Activated CD4-positive, alpha-beta T cell treated with anti-CD3 and anti-CD28 coated beads, Interleukin-2, amount 50 U/mL, for 1 hour (primary cell): ENCODE measurements at regions not wholly inside any gene's neighbourhood (a gene's known extent, or its start where the extent isn't known, plus 50 kb on each side); places are given as distances from the start of the nearest gene placed in this dataset.
"Not testable (repeated sequence)": the region's sequence is repeated elsewhere in the genome, so short reads cannot be mapped to it uniquely, and the experiment has no call there.

Experiments
- DNase-seq: peaks from one replicate; pipeline ENCODE4 v3.0.0-alpha.2; 2020

DNA sequence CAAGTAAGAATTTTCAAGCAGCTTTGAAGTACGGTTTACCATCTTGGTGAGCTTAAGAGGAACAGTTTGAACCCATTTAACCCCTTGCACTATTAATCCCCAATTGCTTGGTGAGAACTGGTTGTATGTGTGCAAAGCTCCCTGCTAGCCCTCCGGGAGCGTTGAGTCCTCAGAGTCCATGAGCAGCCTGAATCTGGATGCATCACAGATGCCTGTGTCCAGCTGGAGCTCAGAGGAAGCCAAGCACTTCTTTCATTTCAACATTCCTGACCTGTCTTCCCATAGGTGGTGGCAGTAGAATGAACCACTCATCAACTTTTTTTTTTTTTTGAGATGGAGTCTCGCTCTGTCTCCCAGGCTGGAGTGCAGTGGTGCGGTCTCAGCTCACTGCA is 199.9 kb upstream of the IRF2BP2 start:
- not testable (repeated sequence) for DNase-seq

GRCh38 chr1:234808943-234809853 is 199.2 kb upstream of the IRF2BP2 start:
- not testable (repeated sequence) for DNase-seq

DNA sequence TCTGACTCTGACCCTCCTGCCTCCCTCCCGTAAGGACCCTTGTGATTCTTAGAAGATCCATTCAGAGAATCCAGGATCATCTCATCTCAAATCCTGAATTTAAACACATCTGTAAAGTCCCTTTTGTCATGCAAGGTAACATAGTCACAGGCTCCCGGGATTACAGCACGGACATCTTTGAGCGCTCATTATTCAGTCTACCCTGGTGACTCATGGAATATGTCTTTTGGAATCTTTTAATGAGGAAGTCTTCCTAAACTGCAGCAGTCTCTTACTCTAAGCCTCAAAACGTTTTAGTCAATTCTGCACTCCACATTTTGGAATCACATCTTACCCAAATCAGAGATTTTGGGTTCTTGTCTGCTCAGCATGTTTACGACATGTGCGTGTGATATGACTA is 198.5 kb upstream of the IRF2BP2 start:
- not testable (repeated sequence) for DNase-seq

- DNase-seq: not testable (repeated sequence)
Measured at GRCh38 chr1:234807705-234808104, 197.7 kb upstream of the IRF2BP2 start.

DNA sequence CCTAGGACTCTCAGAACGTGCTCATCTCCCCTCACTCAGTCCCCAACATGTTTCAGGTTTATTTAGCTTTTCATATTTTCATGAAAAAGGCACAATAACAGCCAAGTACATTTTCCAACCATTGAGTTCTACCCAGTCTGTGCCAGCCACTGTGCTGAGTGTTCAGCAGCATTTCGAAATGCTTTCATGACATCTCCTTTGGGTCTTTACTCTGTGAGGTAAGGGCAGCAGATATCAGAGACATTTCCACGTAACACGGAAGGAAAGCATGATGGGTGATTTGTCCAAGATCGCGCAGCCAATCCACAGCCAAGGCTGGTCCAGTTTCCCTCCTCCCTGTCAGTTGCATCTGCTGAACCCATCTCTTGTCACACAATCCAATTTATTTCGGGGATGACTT is 192.6 kb upstream of the IRF2BP2 start:
- not testable (repeated sequence) for DNase-seq

- DNase-seq: not testable (repeated sequence)
Measured at GRCh38 chr1:234801636-234802035, 191.7 kb upstream of the IRF2BP2 start.

GRCh38 chr1:234801147-234801546 is 191.2 kb upstream of the IRF2BP2 start:
- DNase-seq: not testable (repeated sequence)

DNA sequence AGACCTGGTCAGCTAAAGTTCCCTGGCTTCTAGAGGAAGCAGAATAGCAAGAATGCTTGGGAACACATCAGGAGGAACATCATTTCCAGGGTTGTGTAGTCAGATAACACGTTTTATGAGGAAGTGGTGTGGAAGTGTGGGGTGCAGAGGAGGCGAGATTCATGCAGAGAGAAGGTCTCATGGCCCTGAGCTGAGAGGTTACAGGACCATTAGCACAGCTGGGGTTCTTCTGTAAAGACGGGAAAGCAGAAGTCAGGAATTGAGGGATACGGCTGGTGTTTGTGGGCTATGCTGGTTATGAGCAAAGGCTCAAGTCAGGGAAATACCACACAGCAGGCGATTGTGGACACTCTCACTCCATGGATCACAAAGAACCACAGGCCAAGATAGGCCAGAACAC is 190.6 kb upstream of the IRF2BP2 start:
- DNase-seq: not testable (repeated sequence)

DNA sequence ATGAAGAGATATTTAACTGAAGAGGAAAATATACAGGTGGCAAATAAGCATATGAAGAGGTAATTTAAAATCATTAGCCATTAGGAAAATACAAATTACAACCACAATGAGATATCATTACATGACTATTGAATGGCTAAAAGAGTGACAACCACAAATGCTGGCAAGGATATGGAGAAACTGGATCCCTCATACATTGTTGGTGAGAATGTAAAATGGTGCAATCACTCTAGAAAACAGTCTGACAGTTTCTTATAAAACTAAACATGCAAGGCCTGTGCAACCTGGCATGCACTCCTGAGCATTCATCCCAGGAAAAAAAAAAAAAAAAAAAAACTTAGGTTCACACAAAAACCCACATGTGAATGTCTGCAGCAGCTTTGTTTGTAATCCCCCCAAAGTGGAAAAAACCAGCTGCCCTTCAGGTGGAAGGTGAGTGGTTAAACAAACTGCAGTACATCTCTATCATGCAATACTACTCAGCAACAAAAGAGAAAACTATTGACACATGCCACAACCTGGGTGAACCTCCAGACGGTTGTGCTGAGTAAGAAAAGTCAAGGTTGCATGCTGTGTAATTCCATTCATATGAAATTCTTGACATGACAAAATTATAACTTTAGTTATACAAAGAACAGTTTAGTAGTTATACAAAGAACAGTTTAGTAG is 189.2 kb upstream of the IRF2BP2 start:
- DNase-seq: not testable (repeated sequence)

- DNase-seq: not testable (repeated sequence)
Measured at GRCh38 chr1:234797216-234797615, 187.2 kb upstream of the IRF2BP2 start.

- DNase-seq: not testable (repeated sequence)
Measured at GRCh38 chr1:234796438-234796792, 186.4 kb upstream of the IRF2BP2 start.

GRCh38 chr1:234795711-234796437 is 185.9 kb upstream of the IRF2BP2 start:
- DNase-seq: not testable (repeated sequence)

GRCh38 chr1:234795007-234795406 is 185.0 kb upstream of the IRF2BP2 start:
- not testable (repeated sequence) for DNase-seq

DNA sequence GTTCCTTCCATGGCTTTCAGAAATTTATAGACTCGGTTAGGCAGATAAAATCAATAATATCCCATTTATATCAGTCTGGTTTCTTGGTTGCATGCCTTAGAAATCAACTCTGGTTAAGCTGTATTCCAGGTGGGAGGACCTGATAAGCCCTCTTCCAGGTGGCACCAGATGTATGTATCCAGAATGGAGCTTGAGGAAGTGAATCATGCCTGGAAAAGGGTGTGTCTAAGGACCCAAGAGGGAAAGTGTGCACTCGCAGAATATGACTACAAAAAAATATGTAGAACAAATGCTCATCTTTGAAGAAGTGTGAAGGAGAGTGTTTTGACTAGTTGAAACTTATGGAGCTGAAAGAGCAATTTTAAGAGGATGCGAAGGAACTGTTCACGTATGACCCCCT is 184.5 kb upstream of the IRF2BP2 start:
- DNase-seq: not testable (repeated sequence)

DNA sequence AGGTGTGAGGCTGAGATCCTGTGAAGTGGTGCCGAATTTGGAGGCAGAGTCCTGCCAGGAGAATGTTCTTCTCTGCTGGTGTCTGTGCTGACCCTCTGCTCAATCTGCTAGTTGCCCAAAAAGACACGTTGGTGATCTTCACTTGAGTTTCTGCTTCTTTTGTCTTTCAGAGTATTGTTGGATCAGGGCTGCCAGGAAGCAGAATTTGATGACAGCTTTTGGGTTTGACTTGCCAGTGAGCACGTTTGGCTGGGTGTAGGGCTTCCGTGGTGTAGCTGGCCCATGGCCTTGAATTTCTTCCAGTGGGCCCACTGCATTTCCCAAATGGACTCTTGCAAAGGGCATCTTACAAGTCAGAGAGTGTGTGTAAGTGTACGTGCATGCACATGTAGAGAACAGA is 183.9 kb upstream of the IRF2BP2 start:
- not testable (repeated sequence) for DNase-seq

DNA sequence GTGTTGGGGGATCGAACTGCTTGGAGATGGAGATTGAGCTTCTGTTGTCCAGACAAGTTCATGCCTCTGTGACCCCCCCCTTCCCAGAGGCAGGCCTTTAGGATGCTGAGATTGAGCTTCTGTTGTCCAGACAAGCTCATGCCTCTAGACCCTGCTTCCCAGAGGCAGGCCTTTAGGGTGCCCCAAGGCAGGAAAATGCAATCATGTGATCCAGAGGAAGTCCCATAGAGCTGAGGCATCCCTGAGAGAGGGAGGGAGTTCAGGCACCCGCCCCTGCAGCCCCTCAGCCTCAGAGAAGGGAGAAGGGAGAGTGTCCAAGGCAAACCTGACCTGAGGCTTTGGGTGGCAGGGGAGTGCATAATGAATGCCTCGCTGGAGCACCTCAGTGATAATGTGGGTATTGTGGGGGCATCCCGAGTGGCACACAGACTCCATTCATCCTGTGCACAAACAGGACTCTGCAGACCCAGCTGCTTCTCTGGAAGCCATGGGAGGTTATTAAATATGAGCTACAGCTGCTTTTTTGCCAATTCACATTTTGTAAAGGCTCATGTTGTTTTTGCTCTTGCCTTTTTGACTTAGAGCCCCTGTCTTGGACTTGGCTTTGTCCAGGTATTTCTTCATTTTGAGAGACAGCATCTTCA is 182.4 kb upstream of the IRF2BP2 start:
- DNase-seq: not testable (repeated sequence)

DNA sequence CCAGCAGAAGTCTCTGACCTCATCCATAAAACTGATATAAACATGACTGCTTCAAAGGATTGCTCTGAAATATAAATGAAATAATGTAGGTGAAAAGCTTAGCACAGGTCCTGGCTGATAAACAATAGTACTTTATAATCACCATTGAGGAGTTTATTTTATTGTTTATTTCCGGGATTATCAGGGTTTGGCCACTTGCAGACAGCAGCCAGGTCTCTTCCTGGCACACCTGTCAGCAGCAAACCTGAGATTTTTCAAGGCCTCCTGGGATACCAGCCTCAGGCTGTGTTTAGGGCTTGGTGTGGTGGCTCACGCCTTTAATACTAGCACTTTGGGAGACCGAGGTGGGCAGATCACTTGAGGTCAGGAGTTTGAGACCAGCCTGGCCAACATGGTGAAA is 181.6 kb upstream of the IRF2BP2 start:
- DNase-seq: not testable (repeated sequence)

DNA sequence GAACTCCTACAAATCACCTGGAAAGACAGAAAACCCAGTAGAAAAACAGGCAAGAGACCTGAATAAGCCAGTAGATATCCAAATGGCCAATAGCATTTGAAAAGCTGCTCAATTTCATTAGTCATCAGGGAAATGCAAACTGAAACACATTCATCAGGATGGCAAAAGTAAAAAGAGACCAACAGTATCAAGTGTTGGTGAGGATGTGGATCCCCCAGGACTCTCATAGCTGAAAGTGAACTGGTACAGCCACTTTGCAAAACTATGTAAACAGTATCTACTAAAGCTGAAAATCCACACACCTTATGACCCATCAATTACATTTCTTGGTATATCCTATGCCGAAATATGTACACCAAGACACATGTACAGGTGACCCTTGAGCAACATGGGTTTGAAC is 180.4 kb upstream of the IRF2BP2 start:
- DNase-seq: not testable (repeated sequence)

GRCh38 chr1:234787011-234787584 is 177.1 kb upstream of the IRF2BP2 start:
- DNase-seq: not testable (repeated sequence)

DNA sequence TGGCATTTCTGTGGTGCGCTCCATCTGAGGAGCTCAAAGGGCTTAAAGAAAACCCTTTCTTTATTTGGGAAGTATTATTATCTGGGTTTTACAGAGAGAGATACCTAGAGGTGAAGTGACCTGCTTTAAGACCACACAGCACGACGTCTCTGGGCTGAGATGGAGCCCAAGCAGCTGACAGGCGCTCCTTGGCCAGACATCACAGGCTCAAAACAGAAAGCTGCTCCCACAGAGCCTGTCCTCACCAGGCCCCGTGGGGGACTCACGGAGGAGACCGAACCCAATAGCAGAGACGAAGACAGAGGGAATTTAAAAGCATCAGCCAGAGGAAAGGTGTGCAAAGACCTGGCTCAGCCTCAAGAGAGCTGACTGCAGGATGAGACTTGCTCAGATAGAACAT is 175.9 kb upstream of the IRF2BP2 start:
- DNase-seq: not testable (repeated sequence)

DNA sequence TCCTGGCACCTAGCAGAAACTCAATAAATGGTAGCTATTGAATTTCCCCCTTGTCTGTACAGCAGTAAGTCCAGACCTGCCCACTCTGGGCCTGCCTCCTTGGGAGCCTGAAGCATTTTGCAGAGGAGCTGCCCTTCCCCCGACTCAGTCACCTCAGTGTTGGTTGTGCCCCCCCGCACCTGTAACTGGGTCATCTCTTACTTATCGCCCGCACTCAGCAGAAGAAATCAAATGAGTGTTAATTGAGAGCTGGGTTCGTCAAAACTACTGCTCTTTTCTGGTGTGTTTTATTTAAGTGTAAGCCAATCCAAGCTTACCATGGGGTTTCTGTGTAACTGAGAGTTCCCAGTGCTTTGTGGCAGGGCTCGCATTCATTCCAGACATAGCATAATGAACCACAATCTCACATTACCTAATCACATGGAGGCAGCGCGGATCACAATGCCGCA is 175.5 kb upstream of the IRF2BP2 start:
- not testable (repeated sequence) for DNase-seq

DNA sequence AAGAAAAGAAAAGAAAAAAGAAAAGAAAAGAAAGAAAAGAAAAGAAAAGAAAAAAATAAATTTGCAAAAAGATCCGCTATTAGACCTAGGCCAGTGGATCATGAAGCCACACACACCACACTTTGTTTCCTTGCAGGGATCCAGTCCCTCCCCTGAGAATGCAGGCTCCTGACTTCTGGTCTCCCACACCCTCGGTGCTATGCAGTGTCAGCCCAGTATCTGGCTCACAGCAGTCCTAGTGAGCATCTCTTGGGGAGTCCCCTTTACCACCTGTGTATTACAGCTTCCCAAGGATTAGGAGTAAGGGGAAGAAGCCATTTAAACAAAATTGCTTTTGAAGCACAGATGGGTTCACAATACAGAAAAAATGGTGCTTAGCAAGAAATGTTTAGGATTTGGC is 174.1 kb upstream of the IRF2BP2 start:
- not testable (repeated sequence) for DNase-seq
